GM10248 (cell line): ENCODE measurements at regions not wholly inside any gene's neighbourhood (a gene's known extent, or its start where the extent isn't known, plus 50 kb on each side); places are given as distances from the start of the nearest gene placed in this dataset.

Experiments
- CTCF ChIA-PET: fragments of 300-600 bp; sonication (Branson Sonifier 250); formaldehyde crosslinking; extraction: SDS; loops from one replicate; lab custom pipeline; 2021; ENCODE audit warnings: antibody characterized with exemption; lab: Yijun Ruan, JAX
- POLR2A ChIA-PET: fragments of 350-650 bp; sonication (Branson Sonifier 250); formaldehyde crosslinking; extraction: SDS; loops from one replicate; lab custom pipeline; 2020; ENCODE audit warnings: antibody characterized with exemption; lab: Yijun Ruan, JAX
- DNase-seq: peaks from one replicate; pipeline ENCODE4 v3.0.0; 2012; ENCODE audit errors: extremely low spot score
- CTCF ChIP-seq: IDR thresholded peaks from 2 replicates; pipeline ENCODE4 v1.5.1; 2012; ENCODE audit warnings: mild to moderate bottlenecking, low read depth; ENCODE audit errors: extremely low read depth, missing control alignments, control extremely low read depth

DNA sequence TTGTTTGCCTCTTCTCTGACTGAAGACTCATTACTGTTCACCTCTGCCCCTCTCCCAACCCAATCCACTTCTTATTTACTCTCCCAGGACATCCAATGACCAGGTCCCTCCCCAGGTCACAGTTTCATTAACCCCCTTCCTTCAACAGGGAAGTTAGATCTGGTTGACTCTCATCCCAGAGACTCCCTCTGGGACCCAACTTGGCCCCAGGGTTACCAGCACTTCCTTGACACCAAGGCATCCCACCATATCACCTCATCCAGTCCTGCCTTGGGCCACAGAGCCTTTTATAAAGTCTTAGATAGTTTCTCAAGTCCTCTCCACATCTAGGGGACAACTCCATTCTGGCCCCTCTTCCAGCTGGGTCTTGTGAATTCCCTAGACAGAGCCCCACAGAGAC, 470.6 kb upstream of the TSHZ3 start:
- no peak for TF ChIP-seq CTCF
- DNase-seq, result no peak
- CTCF ChIA-PET, result no interaction called here
- POLR2A ChIA-PET, result no interaction called here

DNA sequence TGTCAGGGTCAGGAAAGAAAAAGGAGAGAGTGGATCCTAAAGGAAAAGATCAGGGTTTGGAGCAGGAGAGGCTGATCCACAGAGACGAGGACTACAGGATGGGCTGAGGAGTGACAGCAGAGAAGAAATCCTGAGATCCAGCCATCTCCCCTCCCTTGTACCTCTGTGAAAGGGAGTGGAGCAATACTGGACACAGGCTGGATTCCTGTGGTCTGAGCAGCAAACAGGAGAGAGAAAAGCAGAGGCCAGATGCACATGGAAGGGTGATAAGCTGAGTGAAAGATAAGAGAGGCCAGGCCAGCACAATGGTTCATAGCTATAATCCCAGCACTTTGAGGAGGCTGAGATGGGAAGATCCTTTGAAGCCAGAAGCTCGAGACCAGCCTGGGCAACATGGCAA, 472.1 kb upstream of the TSHZ3 start:
- POLR2A ChIA-PET, result no interaction called here
- no peak for DNase-seq
- no peak for TF ChIP-seq CTCF
- CTCF ChIA-PET, result no interaction called here

GRCh38 chr19:31825134-31826094, 476.2 kb upstream of the TSHZ3 start:
- DNase-seq, result no peak
- CTCF ChIA-PET, result no interaction called here
- no peak for TF ChIP-seq CTCF
- POLR2A ChIA-PET, result no interaction called here

DNA sequence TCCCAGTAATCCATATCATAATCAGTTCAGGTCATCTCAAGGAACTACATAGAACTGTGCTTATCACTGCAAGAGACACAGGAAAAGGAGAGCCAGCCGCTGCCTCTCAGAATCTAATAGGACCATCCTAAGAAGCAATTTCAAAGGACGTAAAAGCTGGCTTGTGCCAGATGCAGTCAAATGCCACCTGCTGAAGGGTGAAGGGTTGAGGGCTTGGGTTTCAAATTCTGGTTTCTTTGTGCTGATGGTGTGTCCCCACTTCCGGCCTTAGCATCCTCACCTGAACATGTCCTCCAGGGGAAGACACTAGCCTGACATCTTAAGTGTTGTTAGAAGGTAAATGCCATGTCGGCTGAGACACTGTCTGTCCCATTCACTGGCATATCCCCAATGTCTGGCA, 477.1 kb upstream of the TSHZ3 start:
- DNase-seq, result no peak
- no peak for TF ChIP-seq CTCF
- POLR2A ChIA-PET, result no interaction called here
- CTCF ChIA-PET, result no interaction called here

DNA sequence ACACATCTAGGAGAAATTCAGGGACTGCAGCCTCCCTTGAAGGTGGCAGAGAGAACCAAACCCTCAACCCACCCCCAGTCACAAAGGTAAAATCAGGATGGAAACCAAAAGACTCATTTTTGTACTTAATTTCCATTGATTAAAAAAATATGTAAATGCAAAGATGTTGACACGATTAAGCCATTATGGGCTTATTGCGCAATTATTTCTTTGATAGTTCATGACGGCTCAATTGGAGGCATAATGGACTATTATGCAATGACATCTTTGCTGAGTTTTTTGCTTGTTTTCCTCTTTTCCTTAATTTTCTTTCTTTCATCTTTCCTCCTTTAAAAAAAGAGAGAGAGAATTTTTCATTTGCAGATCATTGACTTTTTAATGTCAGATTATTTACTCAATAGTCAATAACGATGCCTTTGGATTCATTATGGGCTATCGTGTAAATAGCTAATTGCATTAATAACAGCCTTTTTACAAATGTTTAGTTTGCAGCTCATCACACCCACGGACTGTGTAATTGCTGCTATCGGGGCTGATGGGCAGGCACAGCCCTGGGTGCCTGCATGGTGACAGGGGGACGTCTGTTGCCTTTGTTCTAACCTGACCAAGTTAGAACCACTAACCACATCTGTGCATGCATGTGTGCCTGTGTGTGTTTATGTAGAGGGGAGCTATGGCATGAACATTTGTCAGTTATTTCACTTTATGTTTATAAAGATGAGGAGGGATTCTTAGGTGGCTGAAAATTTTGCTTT, 482.4 kb upstream of the TSHZ3 start:
- DNase-seq, result no peak
- TF ChIP-seq CTCF, result no peak
- POLR2A ChIA-PET, result no interaction called here
- CTCF ChIA-PET, result no interaction called here

DNA sequence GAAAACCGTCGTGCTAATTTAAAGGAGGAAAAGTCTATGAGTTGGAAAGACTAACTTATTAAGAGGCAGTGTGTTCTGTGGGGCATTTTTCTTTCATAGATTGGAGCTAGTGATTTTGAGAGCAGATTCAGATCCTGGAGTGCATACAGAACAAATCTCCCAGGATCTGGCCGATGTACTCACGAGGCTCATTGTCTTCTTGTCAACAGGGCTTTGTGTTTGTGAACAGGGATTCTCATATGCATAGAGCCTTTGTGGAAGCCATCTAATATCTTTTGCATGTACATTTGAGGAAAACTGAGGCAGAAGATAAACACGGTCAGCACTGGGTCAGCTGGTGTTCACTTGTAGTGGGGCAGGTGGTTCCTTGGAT, 482.9 kb upstream of the TSHZ3 start:
- ChIA-PET POLR2A (no interaction called here), CTCF (no interaction called here)
- DNase-seq, result no peak
- TF ChIP-seq CTCF, result no peak
